T-helper 2 cell treated with Interferon-gamma antibody and Interleukin-4, amounts not matched to agents 5 μg/mL and 100 μg/mL, for 36 hours (primary cell): ENCODE measurements at regions not wholly inside any gene's neighbourhood (a gene's known extent, or its start where the extent isn't known, plus 50 kb on each side); places are given as distances from the start of the nearest gene placed in this dataset.

Experiments used
- DNase-seq: peaks from one replicate; pipeline ENCODE4 v3.0.0; 2021; ENCODE audit warnings: low spot score
- H3K27ac Mint-ChIP-seq: one replicate; pipeline ENCODE4 v1.8.0; 2021; ENCODE audit warnings: mild to moderate bottlenecking, mixed read lengths
- H3K27me3 Mint-ChIP-seq: one replicate; pipeline ENCODE4 v1.8.0; 2021; ENCODE audit warnings: low read depth, mixed read lengths
- H3K36me3 Mint-ChIP-seq: one replicate; pipeline ENCODE4 v1.8.0; 2021; ENCODE audit warnings: low read depth, mixed read lengths
- H3K4me1 Mint-ChIP-seq: one replicate; pipeline ENCODE4 v1.8.0; 2021; ENCODE audit warnings: low read depth, mixed read lengths
- H3K4me3 Mint-ChIP-seq: one replicate; pipeline ENCODE4 v1.8.0; 2022; ENCODE audit warnings: mild to moderate bottlenecking, moderate library complexity, mixed read lengths
- H3K9me3 Mint-ChIP-seq: one replicate; pipeline ENCODE4 v1.8.0; 2021; ENCODE audit warnings: mixed read lengths

GRCh38 chr14:26104717-26105116 lies 493.1 kb downstream of the NOVA1 start:
- DNase-seq: no peak
- Mint-ChIP-seq H3K27me3 (no peaks in the 10 kb centered on the region), H3K9me3 (peaks cover 43% of the 10 kb centered on the region), H3K36me3 (no peaks in the 10 kb centered on the region), H3K4me1 (no peaks in the 10 kb centered on the region), H3K27ac (no peak overlapping the region), H3K4me3 (no peak overlapping the region)

GRCh38 chr14:26097852-26098251 lies 500.0 kb downstream of the NOVA1 start:
- H3K4me1 Mint-ChIP-seq: no peaks in the 10 kb centered on the region
- no peaks in the 10 kb centered on the region for H3K36me3 Mint-ChIP-seq
- peaks cover 40% of the 10 kb centered on the region for H3K9me3 Mint-ChIP-seq
- no peak for DNase-seq
- H3K27ac Mint-ChIP-seq: no peak overlapping the region
- no peak overlapping the region for H3K4me3 Mint-ChIP-seq
- no peaks in the 10 kb centered on the region for H3K27me3 Mint-ChIP-seq

- Mint-ChIP-seq H3K4me3 (no peak overlapping the region), H3K27me3 (no peaks in the 10 kb centered on the region), H3K27ac (no peak overlapping the region), H3K4me1 (no peaks in the 10 kb centered on the region), H3K36me3 (no peaks in the 10 kb centered on the region), H3K9me3 (peaks cover 43% of the 10 kb centered on the region)
- no peak for DNase-seq
Measured at GRCh38 chr14:26088275-26088674, 509.6 kb downstream of the NOVA1 start.

DNA sequence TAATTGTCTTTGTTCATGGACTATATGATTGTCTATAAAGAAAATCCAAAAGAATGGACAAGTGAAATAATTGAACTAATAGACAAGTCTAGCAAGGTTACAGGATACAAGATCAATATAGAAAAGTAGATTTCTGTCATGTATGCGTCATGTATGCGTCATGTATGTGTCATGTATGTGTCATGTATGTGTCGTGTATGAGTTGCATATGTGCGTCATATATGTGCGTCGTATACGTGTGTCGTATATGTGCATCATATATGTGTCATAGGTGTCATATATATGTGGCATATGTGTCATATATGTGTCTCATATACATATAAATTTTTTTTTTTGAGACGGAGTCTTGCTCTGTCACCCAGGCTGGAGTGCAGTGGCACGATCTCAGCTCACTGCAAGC lies 516.8 kb downstream of the NOVA1 start:
- Mint-ChIP-seq H3K27ac (no peak overlapping the region), H3K27me3 (no peaks in the 10 kb centered on the region), H3K4me1 (no peaks in the 10 kb centered on the region), H3K9me3 (peaks cover 44% of the 10 kb centered on the region), H3K36me3 (no peaks in the 10 kb centered on the region), H3K4me3 (no peak overlapping the region)
- no peak for DNase-seq

DNA sequence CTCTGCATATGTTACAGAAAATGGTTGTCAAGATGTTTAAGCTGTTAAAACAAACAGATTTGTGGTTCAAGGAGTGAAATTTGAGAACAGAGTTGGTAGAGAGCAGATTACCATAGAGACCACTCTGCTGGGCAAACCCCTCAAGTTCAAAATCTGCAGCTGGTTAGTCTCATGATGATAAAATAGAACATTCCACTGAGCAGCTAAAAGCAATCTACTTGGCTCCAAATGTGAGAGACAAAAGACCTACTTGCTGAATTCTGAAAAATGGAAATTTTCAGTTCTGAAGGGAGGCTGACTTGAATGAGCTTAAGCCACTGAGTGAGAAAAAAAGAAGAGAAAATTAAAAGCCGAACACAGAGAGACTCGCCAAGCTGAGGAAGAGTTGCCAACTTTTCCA lies 519.3 kb downstream of the NOVA1 start:
- Mint-ChIP-seq H3K9me3 (peaks cover 47% of the 10 kb centered on the region), H3K27ac (no peak overlapping the region), H3K36me3 (no peaks in the 10 kb centered on the region), H3K27me3 (no peaks in the 10 kb centered on the region), H3K4me3 (no peak overlapping the region), H3K4me1 (no peaks in the 10 kb centered on the region)
- no peak for DNase-seq

DNA sequence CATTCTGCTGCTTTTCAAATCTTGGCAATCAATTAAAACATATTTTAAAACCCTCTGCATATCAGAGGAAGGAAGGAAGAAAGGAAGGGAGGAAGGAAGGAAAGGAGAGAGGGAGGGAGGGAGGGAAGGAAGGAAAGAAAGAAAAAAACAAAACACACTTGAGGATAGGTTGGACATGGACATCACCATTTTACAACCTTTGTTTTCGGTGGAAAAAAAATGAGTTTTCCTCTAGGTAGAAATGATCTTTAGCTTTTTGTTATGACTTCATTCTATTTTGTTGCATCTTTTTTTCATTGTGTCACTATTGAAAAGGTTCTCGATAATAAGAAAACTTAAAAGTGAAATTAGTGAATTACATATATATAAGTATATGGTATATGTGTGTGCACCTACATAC lies 522.9 kb downstream of the NOVA1 start:
- H3K9me3 Mint-ChIP-seq: peaks cover 43% of the 10 kb centered on the region
- DNase-seq: no peak
- H3K36me3 Mint-ChIP-seq: no peaks in the 10 kb centered on the region
- H3K4me1 Mint-ChIP-seq: no peaks in the 10 kb centered on the region
- no peak overlapping the region for H3K4me3 Mint-ChIP-seq
- H3K27me3 Mint-ChIP-seq: no peaks in the 10 kb centered on the region
- H3K27ac Mint-ChIP-seq: no peak overlapping the region

- Mint-ChIP-seq H3K4me3 (no peak overlapping the region), H3K9me3 (peaks cover 52% of the 10 kb centered on the region), H3K4me1 (no peaks in the 10 kb centered on the region), H3K27me3 (no peaks in the 10 kb centered on the region), H3K27ac (no peak overlapping the region), H3K36me3 (no peaks in the 10 kb centered on the region)
- no peak for DNase-seq
Measured at GRCh38 chr14:26070443-26070842, 527.4 kb downstream of the NOVA1 start.

DNA sequence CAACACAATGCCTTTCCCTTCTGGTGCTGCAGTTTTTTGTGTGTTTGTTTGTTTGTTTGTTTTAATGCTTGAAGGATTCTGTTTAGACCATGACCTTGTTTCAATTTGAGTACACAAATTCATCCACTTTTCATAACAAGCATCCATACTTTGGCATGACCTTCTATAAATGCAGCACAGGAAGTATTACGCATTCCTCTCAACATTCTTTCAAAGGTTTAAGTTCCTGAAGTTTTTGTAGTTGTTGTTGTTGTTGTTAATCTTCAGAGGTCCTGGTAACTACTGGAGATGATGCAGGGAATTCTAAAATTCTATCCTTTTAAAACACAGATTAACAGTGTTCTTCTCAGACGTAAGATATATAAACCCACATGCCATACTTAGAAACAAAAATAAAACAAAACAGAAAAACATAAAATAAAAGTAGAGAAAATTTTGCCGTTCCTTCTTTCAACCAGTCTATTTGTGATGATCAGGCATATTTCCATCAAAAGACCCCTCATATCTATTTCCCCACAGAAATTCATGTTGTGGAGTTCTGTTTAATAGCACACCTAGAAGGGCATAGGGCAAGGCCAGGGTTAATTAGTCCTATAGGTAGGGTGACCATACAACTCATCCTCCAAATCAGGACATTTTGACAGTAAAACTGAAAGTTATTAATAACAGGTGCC lies 529.9 kb downstream of the NOVA1 start:
- peaks cover 45% of the 10 kb centered on the region for H3K9me3 Mint-ChIP-seq
- H3K27me3 Mint-ChIP-seq: no peaks in the 10 kb centered on the region
- no peak overlapping the region for H3K27ac Mint-ChIP-seq
- no peaks in the 10 kb centered on the region for H3K36me3 Mint-ChIP-seq
- DNase-seq: no peak
- H3K4me1 Mint-ChIP-seq: no peaks in the 10 kb centered on the region
- no peak overlapping the region for H3K4me3 Mint-ChIP-seq

DNA sequence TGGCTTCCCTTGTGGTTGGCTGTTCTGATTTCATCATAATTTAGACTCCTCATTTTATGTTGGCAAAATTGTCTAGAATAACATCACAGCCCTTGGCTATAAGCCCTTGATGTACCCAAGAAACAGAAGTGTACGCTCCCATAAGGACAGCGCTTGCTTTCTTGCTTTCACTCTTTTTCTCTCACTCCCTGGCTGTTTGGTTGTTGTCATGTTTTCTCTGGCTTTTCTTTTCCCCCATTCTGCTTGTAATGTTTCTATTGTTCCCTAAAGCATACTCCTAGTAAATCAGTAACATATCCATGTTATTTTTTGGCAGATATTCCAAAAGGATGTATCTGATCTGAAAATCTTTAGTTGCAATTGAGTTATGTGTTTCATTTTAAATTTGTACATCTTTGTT lies 530.5 kb downstream of the NOVA1 start:
- Mint-ChIP-seq H3K27me3 (no peaks in the 10 kb centered on the region), H3K4me3 (no peak overlapping the region), H3K9me3 (peaks cover 46% of the 10 kb centered on the region), H3K27ac (no peak overlapping the region), H3K4me1 (no peaks in the 10 kb centered on the region), H3K36me3 (no peaks in the 10 kb centered on the region)
- no peak for DNase-seq

GRCh38 chr14:26056036-26056616 lies 541.7 kb downstream of the NOVA1 start:
- Mint-ChIP-seq H3K27me3 (no peaks in the 10 kb centered on the region), H3K4me3 (no peak overlapping the region), H3K9me3 (peaks cover 40% of the 10 kb centered on the region), H3K4me1 (no peaks in the 10 kb centered on the region), H3K36me3 (no peaks in the 10 kb centered on the region), H3K27ac (no peak overlapping the region)
- DNase-seq: no peak

DNA sequence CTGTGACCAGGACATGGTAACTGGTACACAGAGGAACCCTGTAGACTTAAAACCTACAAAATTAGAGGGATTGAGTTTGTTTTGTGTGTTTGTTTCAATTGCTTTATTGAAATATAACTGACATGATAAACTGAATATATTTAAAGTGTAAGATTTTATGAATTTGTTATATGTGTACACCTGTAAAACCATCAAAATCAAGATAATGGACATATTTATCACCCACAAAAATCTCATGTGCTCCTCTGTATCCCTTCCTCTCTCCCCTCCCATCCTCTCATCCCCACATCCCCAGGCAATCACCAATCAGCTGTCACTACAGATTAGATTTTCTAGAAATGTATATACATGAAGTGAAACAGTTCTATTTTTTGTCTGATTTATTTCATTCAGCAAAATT lies 565.5 kb downstream of the NOVA1 start:
- Mint-ChIP-seq H3K4me1 (no peaks in the 10 kb centered on the region), H3K27me3 (no peaks in the 10 kb centered on the region), H3K27ac (no peak overlapping the region), H3K36me3 (no peaks in the 10 kb centered on the region), H3K9me3 (peaks cover 40% of the 10 kb centered on the region), H3K4me3 (no peak overlapping the region)
- DNase-seq: no peak

DNA sequence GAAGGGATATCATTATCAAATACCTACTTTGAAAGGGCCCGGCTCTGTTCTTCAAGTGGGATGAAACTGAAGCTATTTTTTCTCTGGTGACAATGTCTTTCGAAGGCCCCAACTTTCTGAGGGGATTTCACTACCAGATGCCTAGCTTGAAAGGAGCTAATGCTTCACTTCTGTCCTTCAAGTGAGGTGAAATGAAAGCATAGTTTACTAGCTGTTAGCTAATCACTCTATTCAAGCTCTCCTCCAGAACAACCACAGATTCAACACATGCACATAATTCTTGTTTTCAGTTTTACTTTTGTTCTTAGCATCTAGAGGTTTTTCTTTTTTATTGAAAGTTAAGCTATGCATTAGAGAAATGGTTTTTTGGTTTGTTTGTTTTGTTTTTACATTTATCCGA lies 571.4 kb downstream of the NOVA1 start:
- no peaks in the 10 kb centered on the region for H3K27me3 Mint-ChIP-seq
- H3K9me3 Mint-ChIP-seq: peaks cover 37% of the 10 kb centered on the region
- DNase-seq: no peak
- H3K4me3 Mint-ChIP-seq: no peak overlapping the region
- H3K36me3 Mint-ChIP-seq: no peaks in the 10 kb centered on the region
- no peak overlapping the region for H3K27ac Mint-ChIP-seq
- H3K4me1 Mint-ChIP-seq: no peaks in the 10 kb centered on the region

DNA sequence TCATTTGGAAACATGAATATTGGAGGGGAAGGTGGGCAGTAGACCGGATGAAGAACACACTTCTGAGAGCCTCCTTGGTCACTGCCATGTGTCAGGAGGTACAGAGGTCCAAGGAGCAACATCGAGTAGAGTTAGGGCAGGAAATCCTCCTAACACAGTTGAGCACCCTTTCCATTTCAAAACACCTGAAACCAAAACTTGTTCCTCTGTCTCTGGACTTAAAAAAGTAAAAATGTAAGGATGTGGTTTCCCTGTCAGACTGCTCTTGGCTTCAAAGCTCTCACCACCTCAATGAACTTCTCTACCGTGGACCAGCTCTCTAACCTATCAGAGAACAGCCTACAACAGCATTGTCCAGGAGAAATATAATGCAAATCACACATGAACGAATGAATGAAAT lies 573.9 kb downstream of the NOVA1 start:
- Mint-ChIP-seq H3K4me1 (no peaks in the 10 kb centered on the region), H3K36me3 (no peaks in the 10 kb centered on the region), H3K27ac (no peak overlapping the region), H3K4me3 (no peak overlapping the region), H3K9me3 (peaks cover 43% of the 10 kb centered on the region), H3K27me3 (no peaks in the 10 kb centered on the region)
- DNase-seq: no peak

DNA sequence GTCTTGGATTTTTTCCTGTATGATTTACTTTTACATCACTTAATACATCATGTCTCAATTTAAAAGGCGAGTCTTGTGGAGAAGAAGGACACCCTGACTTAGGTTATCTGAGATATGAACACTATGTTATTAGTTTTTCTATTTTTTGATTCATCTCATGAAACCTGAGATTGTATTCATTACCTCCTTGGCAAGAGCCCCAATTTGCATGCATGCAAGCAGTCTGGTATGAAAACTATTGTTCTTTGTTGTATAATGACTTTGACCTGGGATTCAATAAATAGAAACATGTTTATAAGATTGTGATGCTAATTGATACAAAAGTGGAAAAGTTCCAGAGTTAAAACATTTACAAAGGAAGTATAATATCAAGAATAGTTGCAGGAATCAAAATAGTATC lies 576.1 kb downstream of the NOVA1 start:
- H3K27ac Mint-ChIP-seq: no peak overlapping the region
- H3K4me1 Mint-ChIP-seq: no peaks in the 10 kb centered on the region
- no peaks in the 10 kb centered on the region for H3K36me3 Mint-ChIP-seq

GRCh38 chr14:26017270-26017669 lies 580.6 kb downstream of the NOVA1 start:
- Mint-ChIP-seq H3K9me3 (peaks cover 57% of the 10 kb centered on the region), H3K27ac (no peak overlapping the region), H3K27me3 (no peaks in the 10 kb centered on the region), H3K4me1 (no peaks in the 10 kb centered on the region), H3K4me3 (no peak overlapping the region), H3K36me3 (no peaks in the 10 kb centered on the region)
- DNase-seq: no peak

More for the DNA sequence above, 576.1 kb downstream of the NOVA1 start:
- Mint-ChIP-seq H3K4me3 (no peak overlapping the region), H3K9me3 (peaks cover 40% of the 10 kb centered on the region), H3K27me3 (no peaks in the 10 kb centered on the region)
- DNase-seq: no peak
